HCT116 (cell line): ENCODE measurements at regions not wholly inside any gene's neighbourhood (a gene's known extent, or its start where the extent isn't known, plus 50 kb on each side); places are given as distances from the start of the nearest gene placed in this dataset.

Experiments
- ATAC-seq: fragments of 200-7000 bp; cut with Tn5 transposase; 2 replicates; pipeline ENCODE4 v1.9.1; 2020; ENCODE audit warnings: mild to moderate bottlenecking, moderate library complexity
- BruUV-seq: library from RNA; stranded (reverse); fragments of 400-500 nt; replicated peaks from 2 replicates; lab custom pipeline; 2021; lab: Mats Ljungman, UMichigan
- CTCF ChIA-PET: fragments of 300-600 bp; sonication (Branson Sonifier 250); formaldehyde crosslinking; loops from one replicate; lab custom pipeline; 2021; ENCODE audit warnings: antibody characterized with exemption; lab: Charles Lee
- POLR2A ChIA-PET: fragments of 300-600, 350-600 bp; sonication (Branson Sonifier 250); formaldehyde crosslinking; loops from one replicate; lab custom pipeline; 2021; ENCODE audit warnings: antibody characterized with exemption; lab: Charles Lee
- RAD21 ChIA-PET, 2 experiments: fragments of 300-600 bp; sonication (Branson Sonifier 250); formaldehyde crosslinking; loops; one replicate each; lab custom pipeline; 2023; ENCODE audit warnings: low total read pairs in 2 of 2; ENCODE audit not compliant: uncharacterized antibody in 2 of 2, unreplicated experiment in 2 of 2, low non-redundant PET in 1 of 2; lab: Charles Lee
- DNase-seq: peaks from one replicate; pipeline ENCODE4 v3.0.0-alpha.2; 2010; ENCODE audit warnings: low read depth, low spot score
- H2AFZ ChIP-seq: fragments of 200-600 bp; shearing (Covaris generic), sonication (generic); 2 replicates; pipeline ENCODE4 v1.6.1; 2017; ENCODE audit warnings: low read depth, mixed run types, mixed read lengths, antibody characterized with exemption, low read length; ENCODE audit not compliant: poor library complexity, severe bottlenecking
- H3K27ac ChIP-seq: 2 replicates; pipeline ENCODE4 v1.5.1; 2012; ENCODE audit warnings: low read depth, low read length
- H3K27me3 ChIP-seq: fragments of 200-600 bp; sonication (generic); 2 replicates; pipeline ENCODE4 v1.6.1; 2016; ENCODE audit warnings: mixed run types, low read length, mixed read lengths; ENCODE audit not compliant: insufficient read depth
- H3K36me3 ChIP-seq, 2 experiments: fragments of 200-500 bp in 1 of 2; fragments of 200-600 bp in 1 of 2; sonication (Bioruptor generic) in 1 of 2; sonication (generic) in 1 of 2; 2 replicates each; pipeline versions ENCODE4 v1.5.1 to v1.6.1; 2014 to 2016; ENCODE audit warnings: low read length in 2 of 2, inconsistent platforms in 1 of 2, mixed read lengths in 1 of 2, mixed run types in 1 of 2; ENCODE audit not compliant: insufficient read depth in 2 of 2, control insufficient read depth in 1 of 2
- H3K4me1 ChIP-seq, 2 experiments: fragments of 200-600 bp in 1 of 2; sonication (generic) in 1 of 2; 2 replicates each; pipeline versions ENCODE4 v1.5.1 to v1.6.1; 2012 to 2017; ENCODE audit warnings: low read length in 2 of 2, inconsistent platforms in 1 of 2, mild to moderate bottlenecking in 1 of 2, mixed read lengths in 1 of 2, mixed run types in 1 of 2, moderate library complexity in 1 of 2; ENCODE audit not compliant: insufficient read depth in 2 of 2, control insufficient read depth in 1 of 2
- H3K4me2 ChIP-seq: fragments of 200-600 bp; sonication (generic); 2 replicates; pipeline ENCODE4 v1.6.1; 2017; ENCODE audit warnings: mixed run types, low read length, mixed read lengths
- H3K4me3 ChIP-seq, 2 experiments: fragments of 200-600 bp in 1 of 2; sonication (generic) in 1 of 2; replicated peaks in 1 of 2; 2 replicates each; pipeline ENCODE4 v1.5.1; 2011 to 2016; ENCODE audit warnings: low read length in 2 of 2, control low read depth in 1 of 2, low read depth in 1 of 2, mild to moderate bottlenecking in 1 of 2, mixed read lengths in 1 of 2, mixed run types in 1 of 2
- H3K79me2 ChIP-seq: fragments of 200-600 bp; sonication (generic); 2 replicates; pipeline ENCODE4 v1.6.1; 2017; ENCODE audit warnings: mild to moderate bottlenecking, mixed run types, low read length, moderate library complexity, mixed read lengths; ENCODE audit not compliant: insufficient read depth
- H3K9ac ChIP-seq: fragments of 200-600 bp; sonication (generic); 2 replicates; pipeline ENCODE4 v1.6.1; 2016; ENCODE audit warnings: low read length, mixed read lengths
- H3K9me2 ChIP-seq: fragments of 200-600 bp; sonication (generic), shearing (Covaris generic); 2 replicates; pipeline ENCODE4 v1.6.1; 2017; ENCODE audit warnings: mixed run types, mild to moderate bottlenecking, moderate library complexity; ENCODE audit not compliant: insufficient read depth
- H3K9me3 ChIP-seq, 2 experiments: fragments of 200-500 bp in 1 of 2; fragments of 200-600 bp in 1 of 2; sonication (Bioruptor generic) in 1 of 2; sonication (generic) in 1 of 2; 2 replicates each; pipeline ENCODE4 v1.6.1; 2014 to 2017; ENCODE audit warnings: low read length in 2 of 2, mixed read lengths in 2 of 2, inconsistent platforms in 1 of 2, low read depth in 1 of 2, mild to moderate bottlenecking in 1 of 2, mixed run types in 1 of 2, moderate library complexity in 1 of 2; ENCODE audit not compliant: control insufficient read depth in 1 of 2, insufficient read depth in 1 of 2
- H4K20me1 ChIP-seq: fragments of 200-600 bp; sonication (generic), shearing (Covaris generic); 2 replicates; pipeline ENCODE4 v1.6.1; 2017; ENCODE audit warnings: mixed run types, mild to moderate bottlenecking, moderate library complexity; ENCODE audit not compliant: insufficient read depth
- FOSL1 ChIP-seq: IDR thresholded peaks from 2 replicates; pipeline ENCODE4 v1.6.1; 2012; ENCODE audit warnings: low read depth
- JUND ChIP-seq: IDR thresholded peaks from 2 replicates; pipeline ENCODE4 v1.6.1; 2012
- MAX ChIP-seq: IDR thresholded peaks from 2 replicates; pipeline ENCODE4 v1.6.1; 2012
- RAD21 ChIP-seq: IDR thresholded peaks from 2 replicates; pipeline ENCODE4 v1.6.1; 2012; ENCODE audit warnings: low read depth, mild to moderate bottlenecking
- SP1 ChIP-seq: IDR thresholded peaks from 2 replicates; pipeline ENCODE4 v1.6.1; 2012; ENCODE audit warnings: low read depth
- YY1 ChIP-seq: IDR thresholded peaks from 2 replicates; pipeline ENCODE4 v1.6.1; 2011; ENCODE audit warnings: low read length, low read depth, moderate library complexity, mild to moderate bottlenecking; ENCODE audit not compliant: insufficient replicate concordance; ENCODE audit errors: extremely low read depth
- ZBTB33 ChIP-seq: IDR thresholded peaks from 2 replicates; pipeline ENCODE4 v1.6.1; 2011; ENCODE audit warnings: mild to moderate bottlenecking, low read length, moderate library complexity; ENCODE audit not compliant: insufficient replicate concordance; ENCODE audit errors: extremely low read depth
- ZFX ChIP-seq: fragments of 450-650 bp; IDR thresholded peaks from 2 replicates; pipeline ENCODE4 v1.6.1; 2017
- ZNF274 ChIP-seq: fragments of 200-500 bp; sonication (Bioruptor generic); IDR thresholded peaks from 2 replicates; pipeline ENCODE4 v1.6.1; 2014; ENCODE audit warnings: mild to moderate bottlenecking, low read depth, low read length, inconsistent platforms
- intact Hi-C: fragments of 100-400 bp; cut with micrococcal nuclease; formaldehyde crosslinking; loops from 2 replicates; pipeline ENCODE4 v1.10.0; 2022

- TF ChIP-seq ZFX, result no peak
- no peak for TF ChIP-seq SP1
- TF ChIP-seq FOSL1, result no peak
- no peak for TF ChIP-seq ZBTB33
- no peak for TF ChIP-seq JUND
- no peak for TF ChIP-seq ZNF274
- no peak for TF ChIP-seq MAX
- no peak for TF ChIP-seq RAD21
- Histone ChIP-seq H3K4me2 (no peak overlapping the region), H3K9me2 (no peaks in the 10 kb centered on the region), H2AFZ (no peak overlapping the region), H3K27ac (no peak overlapping the region), H3K9me3 (no peaks in the 10 kb centered on the region; a peak in 1 of 4 replicates), H3K27me3 (no peaks in the 10 kb centered on the region), H3K79me2 (no peaks in the 10 kb centered on the region), H3K4me3 (no peak overlapping the region), H3K4me1 (no peaks in the 10 kb centered on the region), H3K9ac (no peak overlapping the region), H4K20me1 (no peaks in the 10 kb centered on the region), H3K36me3 (no peaks in the 10 kb centered on the region)
- ChIA-PET POLR2A (no interaction called here), RAD21 (no interaction called here), CTCF (no interaction called here)
- no TSS peak for BruUV-seq
- no peak for ATAC-seq
- intact Hi-C loops, result no loop called here
- no peak for DNase-seq
These were observed 439.9 kb upstream of the ETAA1 start for GRCh38 chr2:66957198-66957597.

- Histone ChIP-seq H3K9ac (no peak overlapping the region), H3K9me3 (no peaks in the 10 kb centered on the region; a peak in 1 of 4 replicates), H3K27me3 (no peaks in the 10 kb centered on the region), H3K4me2 (no peak overlapping the region), H3K36me3 (no peaks in the 10 kb centered on the region), H4K20me1 (no peaks in the 10 kb centered on the region), H3K4me3 (no peak overlapping the region), H3K4me1 (no peaks in the 10 kb centered on the region), H2AFZ (no peak overlapping the region), H3K27ac (no peak overlapping the region), H3K9me2 (no peaks in the 10 kb centered on the region), H3K79me2 (no peaks in the 10 kb centered on the region)
- TF ChIP-seq MAX, result no peak
- TF ChIP-seq YY1, result no peak
- BruUV-seq, result no TSS peak
- ChIA-PET RAD21 (no interaction called here), CTCF (no interaction called here), POLR2A (no interaction called here)
- ATAC-seq, result no peak
- intact Hi-C loops, result no loop called here
- no peak for DNase-seq
These were observed 439.5 kb upstream of the ETAA1 start for GRCh38 chr2:66957677-66958076.
